PC-3 (cell line): ENCODE measurements at regions not wholly inside any gene's neighbourhood (a gene's known extent, or its start where the extent isn't known, plus 50 kb on each side); places are given as distances from the start of the nearest gene placed in this dataset.

ENCODE experiments used
- CTCF ChIP-seq: fragments of 300-600 bp; sonication (generic); conservative IDR thresholded peaks from 2 replicates; pipeline ENCODE4 v1.5.1; 2017; ENCODE audit warnings: antibody characterized with exemption, low read depth, mild to moderate bottlenecking, low read length
- EZH2 ChIP-seq: fragments of 300-600 bp; sonication (generic); IDR thresholded peaks from one replicate; pipeline ENCODE4 v1.6.1; 2017; ENCODE audit warnings: antibody characterized with exemption, mild to moderate bottlenecking, low read length; ENCODE audit not compliant: unreplicated experiment

- TF ChIP-seq EZH2 (no peak), CTCF (no peak)
Observed at GRCh38 chr14:37826869-37827268, 231.4 kb downstream of the TTC6 start.
